ENCODE measurements at regions not wholly inside any gene's neighbourhood (a gene's known extent, or its start where the extent isn't known, plus 50 kb on each side); places are given as distances from the start of the nearest gene placed in this dataset.
"Not testable (repeated sequence)": the region's sequence is repeated elsewhere in the genome, so short reads cannot be mapped to it uniquely, and the experiment has no call there.

- TF ChIP-seq RAD21 (IDR thresholded peaks at IDR 0.05) (no peak), FOXA1 (IDR thresholded peaks at IDR 0.05) (no peak), CTCF (IDR thresholded peaks at IDR 0.05; ENCODE audit: low read depth, low read length, missing input control) (no peak)
Observed at GRCh38 chr5:106780355-106780754, 890.4 kb downstream of the EFNA5 start (continued).

- not testable (repeated sequence) for H3K27ac ChIP-seq (ENCODE audit: low read depth in 1 of 2, low read length in 2 of 2); H3K9ac ChIP-seq (ENCODE audit: low read depth in 1 of 2, low read length in 2 of 2); H3K4me1 ChIP-seq (ENCODE audit: control insufficient read depth in 4 of 4, insufficient read depth in 4 of 4, low read length in 3 of 4); H3K4me3 ChIP-seq (ENCODE audit: low read depth in 1 of 3, low read length in 3 of 3); H3K36me3 ChIP-seq (ENCODE audit: control insufficient read depth in 4 of 4, insufficient read depth in 3 of 4, low read depth in 1 of 4, low read length in 3 of 4); H3K9me3 ChIP-seq (ENCODE audit: control insufficient read depth in 4 of 4, low read length in 3 of 4); H3K27me3 ChIP-seq (ENCODE audit: control insufficient read depth in 4 of 4, insufficient read depth in 4 of 4, low read length in 3 of 4); DNase-seq (ENCODE audit: low spot score)
- WGBS: 74% methylated on average over 6 of the region's 6 CpGs
Observed at GRCh38 chr5:106776515-106776914, 894.2 kb downstream of the EFNA5 start.

GRCh38 chr5:106768392-106768791 is 902.3 kb downstream of the EFNA5 start:
- H3K4me3 ChIP-seq (ENCODE audit: low read depth in 1 of 3, low read length in 3 of 3): no peak overlapping the region
- H3K36me3 ChIP-seq (ENCODE audit: control insufficient read depth in 4 of 4, insufficient read depth in 3 of 4, low read depth in 1 of 4, low read length in 3 of 4): no peaks in the 10 kb centered on the region
- TF ChIP-seq MAX (IDR thresholded peaks at IDR 0.05): no peak
- no peak for TF ChIP-seq GABPA (IDR thresholded peaks at IDR 0.05 in 1 of 2, conservative IDR thresholded peaks at IDR 0.05 in 1 of 2)
- no peak for TF ChIP-seq CTCF (IDR thresholded peaks at IDR 0.05; ENCODE audit: low read depth, low read length, missing input control)
- TF ChIP-seq TAF1 (conservative IDR thresholded peaks at IDR 0.05): no peak
- no peak for TF ChIP-seq HNF4A (conservative IDR thresholded peaks at IDR 0.05)
- no peak for TF ChIP-seq EGR1 (IDR thresholded peaks at IDR 0.05; ENCODE audit: low read depth in 2 of 2)
- no peak for TF ChIP-seq ATF3 (IDR thresholded peaks at IDR 0.05)
- TF ChIP-seq RAD21 (IDR thresholded peaks at IDR 0.05): no peak
- no peak for TF ChIP-seq REST (IDR thresholded peaks at IDR 0.05)
- TF ChIP-seq RXRA (IDR thresholded peaks at IDR 0.05): no peak
- TF ChIP-seq YY1 (IDR thresholded peaks at IDR 0.05): no peak
- no peak for TF ChIP-seq ZBTB33 (IDR thresholded peaks at IDR 0.05)
- H3K4me1 ChIP-seq (ENCODE audit: control insufficient read depth in 4 of 4, insufficient read depth in 4 of 4, low read length in 3 of 4): no peaks in the 10 kb centered on the region
- no peak overlapping the region for H3K9ac ChIP-seq (ENCODE audit: low read depth in 1 of 2, low read length in 2 of 2)
- no peaks in the 10 kb centered on the region for H3K9me3 ChIP-seq (ENCODE audit: control insufficient read depth in 4 of 4, low read length in 3 of 4)
- DNase-seq (ENCODE audit: low spot score): no peak
- no peaks in the 10 kb centered on the region for H3K27me3 ChIP-seq (ENCODE audit: control insufficient read depth in 4 of 4, insufficient read depth in 4 of 4, low read length in 3 of 4)
- H3K27ac ChIP-seq (ENCODE audit: low read depth in 1 of 2, low read length in 2 of 2): no peak overlapping the region
- 65% methylated on average over 4 of the region's 4 CpGs for WGBS

All from liver (tissue), 8 donors.